GM08714 (cell line): ENCODE measurements at regions not wholly inside any gene's neighbourhood (a gene's known extent, or its start where the extent isn't known, plus 50 kb on each side); places are given as distances from the start of the nearest gene placed in this dataset.

ENCODE experiments used
- H3K4me3 ChIP-seq: fragments of 200-500 bp; sonication (Bioruptor generic); 2 replicates; pipeline ENCODE4 v1.5.1; 2014; ENCODE audit warnings: mild to moderate bottlenecking, low read length, inconsistent platforms
- ZNF274 ChIP-seq: IDR thresholded peaks from 2 replicates; pipeline ENCODE4 v1.6.1; 2012; ENCODE audit warnings: mild to moderate bottlenecking, low read depth, low read length

DNA sequence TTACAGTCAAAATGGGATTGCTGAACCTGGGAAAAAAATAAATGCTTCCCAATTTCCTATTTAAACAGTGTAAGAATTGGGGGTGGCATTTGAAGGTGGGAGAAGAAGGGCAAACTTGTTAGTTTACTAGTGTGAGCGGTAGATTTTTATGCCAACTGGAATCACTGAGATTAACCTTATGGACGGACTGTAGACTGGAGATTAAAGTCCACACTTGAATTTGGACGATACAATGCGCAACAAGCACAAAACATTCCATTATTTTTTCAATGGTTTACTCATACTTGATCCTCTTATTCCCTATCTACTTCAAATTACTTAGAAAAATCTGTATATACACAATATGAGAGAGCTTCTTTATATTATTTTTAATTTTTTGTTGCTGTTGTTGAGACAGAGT is 269.6 kb upstream of the KLF14 start:
- TF ChIP-seq ZNF274 = no peak
- no peak overlapping the region for H3K4me3 ChIP-seq

GRCh38 chr7:131004371-131004770 is 270.4 kb upstream of the KLF14 start:
- no peak overlapping the region for H3K4me3 ChIP-seq
- TF ChIP-seq ZNF274 = no peak

GRCh38 chr7:131007439-131008330 is 273.7 kb upstream of the KLF14 start:
- no peak overlapping the region for H3K4me3 ChIP-seq
- no peak for TF ChIP-seq ZNF274

- no peak for TF ChIP-seq ZNF274
- H3K4me3 ChIP-seq = no peak overlapping the region
Measured at GRCh38 chr7:131008840-131009711, 275.1 kb upstream of the KLF14 start.

- no peak for TF ChIP-seq ZNF274
- H3K4me3 ChIP-seq = no peak overlapping the region
Measured at GRCh38 chr7:131010029-131010716, 276.2 kb upstream of the KLF14 start.

- TF ChIP-seq ZNF274 = no peak
- no peak overlapping the region for H3K4me3 ChIP-seq
Measured at GRCh38 chr7:131010717-131011431, 276.9 kb upstream of the KLF14 start.

DNA sequence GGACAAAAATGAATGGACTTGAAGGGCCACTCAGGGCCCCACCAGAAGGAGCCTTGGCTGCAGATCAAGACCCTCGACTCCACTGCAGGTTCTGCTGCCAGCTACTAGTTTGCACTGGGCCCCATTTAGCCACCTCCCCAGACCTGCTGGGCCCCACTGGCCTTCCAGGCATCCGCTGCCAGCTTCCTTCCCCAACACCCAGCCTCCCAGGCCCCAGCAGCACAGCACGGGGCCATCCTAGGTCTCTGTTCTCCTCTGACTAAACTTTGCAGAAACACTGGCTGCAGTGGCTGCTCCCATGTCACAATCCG is 277.4 kb upstream of the KLF14 start:
- H3K4me3 ChIP-seq = no peak overlapping the region

DNA sequence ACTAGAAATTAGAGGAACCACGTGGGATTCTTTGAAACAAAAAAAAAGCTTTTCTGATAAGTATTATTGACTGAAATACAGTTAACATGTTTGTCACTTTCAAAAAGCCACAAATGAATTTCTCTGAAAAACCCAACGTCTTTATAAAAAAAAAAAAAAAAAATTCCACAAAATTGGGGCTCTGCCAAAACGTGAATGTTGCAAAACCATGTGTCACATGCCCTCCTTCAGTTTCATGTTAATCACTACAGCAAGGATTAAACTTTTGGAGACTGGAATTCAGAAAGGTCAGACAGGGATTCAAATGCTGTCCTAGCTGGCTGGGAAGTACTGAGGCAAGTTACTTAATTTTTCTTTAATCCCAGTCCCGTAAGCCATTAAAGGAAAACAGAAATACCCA is 278.0 kb upstream of the KLF14 start:
- no peak overlapping the region for H3K4me3 ChIP-seq
- no peak for TF ChIP-seq ZNF274

More for the DNA sequence above, 277.4 kb upstream of the KLF14 start:
- TF ChIP-seq ZNF274 = no peak

DNA sequence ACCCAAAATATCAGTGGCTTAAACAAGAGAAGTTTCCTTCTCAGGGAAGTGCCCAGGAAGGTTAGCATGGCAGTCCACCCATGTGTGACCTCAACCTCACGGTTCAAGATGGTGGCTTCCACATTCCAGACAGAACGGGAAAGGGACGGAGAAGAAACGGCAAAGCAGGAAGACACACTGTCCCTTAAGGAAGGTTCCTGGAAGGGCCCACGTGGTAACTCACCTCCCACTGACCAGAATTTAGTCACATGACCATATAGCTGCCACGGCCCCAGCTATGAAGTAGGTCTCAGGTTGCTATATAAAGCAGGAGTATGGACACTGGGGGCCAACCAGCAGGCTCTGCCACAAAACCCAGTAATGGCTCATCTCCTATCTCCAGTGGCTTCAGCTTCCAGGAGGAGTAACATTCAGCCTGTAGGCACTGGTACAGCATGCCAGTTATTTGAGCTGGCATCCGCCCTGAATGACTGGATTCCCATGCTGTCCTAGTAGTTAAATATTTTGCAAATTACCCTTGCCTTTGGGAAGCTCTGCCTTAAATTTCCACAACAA is 278.5 kb upstream of the KLF14 start:
- no peak overlapping the region for H3K4me3 ChIP-seq
- TF ChIP-seq ZNF274 = no peak

GRCh38 chr7:131013716-131014115 is 279.7 kb upstream of the KLF14 start:
- no peak overlapping the region for H3K4me3 ChIP-seq
- no peak for TF ChIP-seq ZNF274

DNA sequence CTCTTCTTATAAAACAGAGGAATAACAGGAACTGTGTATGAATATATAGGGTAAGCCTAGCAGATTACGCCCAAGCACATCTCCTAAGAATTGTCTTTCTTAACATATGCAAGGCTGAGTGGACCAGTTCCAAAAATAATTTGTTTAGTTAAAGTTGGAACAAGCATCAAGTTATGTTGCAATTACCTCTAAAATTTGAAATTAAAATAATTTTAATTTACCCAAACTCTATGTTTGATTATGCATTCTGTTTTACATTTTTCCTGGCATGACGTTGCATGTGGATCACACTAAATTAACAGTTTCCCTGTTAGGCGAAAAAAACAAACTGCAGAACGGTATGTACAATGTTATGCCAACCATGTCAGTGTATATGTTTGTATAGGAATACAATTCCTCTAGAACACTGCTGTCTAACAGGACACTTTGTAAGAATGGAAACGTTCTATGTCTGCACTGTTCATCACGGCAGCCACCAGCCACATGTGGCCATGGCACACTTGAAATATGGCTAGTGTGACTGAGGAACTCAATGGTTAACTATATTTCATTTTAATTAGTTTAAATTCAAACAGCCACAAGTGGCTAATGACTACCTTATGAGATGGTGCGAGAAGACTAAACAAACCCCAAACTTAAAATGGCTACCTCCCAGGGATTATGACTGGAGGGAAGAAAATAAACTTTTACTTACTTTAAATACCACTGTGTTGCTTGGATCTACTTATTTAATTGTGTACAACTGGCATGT is 281.1 kb upstream of the KLF14 start:
- TF ChIP-seq ZNF274 = no peak
- no peak overlapping the region for H3K4me3 ChIP-seq

- no peak for TF ChIP-seq ZNF274
- no peak overlapping the region for H3K4me3 ChIP-seq
Measured at GRCh38 chr7:131015657-131015958, 281.6 kb upstream of the KLF14 start.

- H3K4me3 ChIP-seq = no peak overlapping the region
- no peak for TF ChIP-seq ZNF274
Measured at GRCh38 chr7:131016230-131016629, 282.2 kb upstream of the KLF14 start.
